GM19397 (cell line): ENCODE measurements at regions not wholly inside any gene's neighbourhood (a gene's known extent, or its start where the extent isn't known, plus 50 kb on each side); places are given as distances from the start of the nearest gene placed in this dataset.
"Not testable (repeated sequence)": the region's sequence is repeated elsewhere in the genome, so short reads cannot be mapped to it uniquely, and the experiment has no call there.

Experiments used
- ATAC-seq: cut with Tn5 transposase; IDR thresholded peaks from one replicate; pipeline ENCODE4 v1.9.1; 2021; ENCODE audit warnings: mild to moderate bottlenecking, moderate library complexity; ENCODE audit not compliant: unreplicated experiment

DNA sequence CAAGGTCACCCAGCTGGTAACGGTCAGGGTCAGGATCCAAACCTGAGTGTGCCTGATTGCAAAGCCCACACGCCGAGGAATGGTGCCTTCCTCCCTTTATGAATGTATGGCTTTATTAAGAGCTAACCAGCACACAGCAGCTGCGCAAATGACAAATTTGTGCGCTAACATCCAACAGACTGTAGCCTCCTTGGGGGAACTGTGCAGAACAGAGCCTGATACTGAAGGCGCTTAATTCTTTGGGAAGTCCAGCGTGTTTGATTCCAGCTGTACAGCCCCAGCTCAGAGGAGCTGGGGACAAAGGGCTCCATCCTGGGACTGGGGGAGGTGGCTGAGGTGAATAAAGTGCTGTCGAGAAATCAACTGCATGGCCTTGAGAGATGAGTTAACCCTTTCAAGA is 75.7 kb upstream of the JARID2 start:
- no peak for ATAC-seq

- no peak for ATAC-seq
Measured at GRCh38 chr6:15171026-15171425, 74.8 kb upstream of the JARID2 start.

DNA sequence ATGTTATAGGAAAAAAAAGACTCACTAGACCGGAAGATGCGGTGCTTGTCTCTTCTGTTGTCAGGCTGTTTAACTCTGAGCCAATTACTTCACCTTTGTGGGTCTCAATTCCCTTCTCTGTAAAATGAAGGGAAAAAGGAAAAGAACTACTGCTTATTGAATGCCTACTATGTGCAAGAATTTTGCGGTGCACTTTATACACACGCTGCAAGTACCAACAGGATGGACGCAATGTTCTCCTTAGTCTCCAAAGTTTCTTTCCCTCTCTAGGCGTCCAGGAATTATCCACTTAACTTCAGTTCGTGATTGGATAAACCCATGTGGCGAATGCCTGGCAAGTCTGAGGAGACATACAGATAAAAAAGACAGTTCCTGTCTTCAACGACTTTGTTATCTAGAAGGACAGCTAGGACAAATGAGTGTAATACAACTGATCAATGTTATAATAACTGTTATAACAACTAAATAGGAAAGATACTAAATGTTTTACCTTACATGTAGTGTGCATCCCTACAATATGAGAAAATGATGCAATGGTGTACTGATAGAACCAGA is 69.0 kb upstream of the JARID2 start:
- no peak for ATAC-seq

GRCh38 chr6:15183979-15184378 is 61.9 kb upstream of the JARID2 start:
- ATAC-seq: no peak

GRCh38 chr6:15184441-15184861 is 61.4 kb upstream of the JARID2 start:
- no peak for ATAC-seq

- ATAC-seq: not testable (repeated sequence)
Measured at GRCh38 chr6:15185111-15185510, 60.8 kb upstream of the JARID2 start.

DNA sequence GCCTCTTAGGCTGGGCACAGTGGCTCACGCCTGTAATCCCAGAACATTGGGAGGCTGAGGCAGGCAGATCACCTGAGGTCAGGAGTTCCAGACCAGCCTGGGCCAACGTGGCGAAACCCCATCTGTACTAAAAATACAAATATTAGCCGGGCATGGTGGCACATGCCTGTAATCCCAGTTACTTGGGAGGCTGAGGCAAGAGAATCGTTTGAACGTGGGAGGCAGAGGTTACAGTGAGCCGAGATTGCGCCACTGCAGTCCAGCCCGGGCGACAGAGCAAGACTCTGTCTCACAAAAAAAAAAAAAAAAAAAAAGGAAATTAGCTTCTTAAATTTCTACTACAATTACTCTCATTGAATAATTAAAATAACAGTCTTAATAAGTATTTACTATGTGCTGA is 52.4 kb upstream of the JARID2 start:
- ATAC-seq: not testable (repeated sequence)

- no peak for ATAC-seq
Measured at GRCh38 chr6:15194453-15194852, 51.4 kb upstream of the JARID2 start.
